ENCODE measurements at regions not wholly inside any gene's neighbourhood (a gene's known extent, or its start where the extent isn't known, plus 50 kb on each side); places are given as distances from the start of the nearest gene placed in this dataset.

DNA sequence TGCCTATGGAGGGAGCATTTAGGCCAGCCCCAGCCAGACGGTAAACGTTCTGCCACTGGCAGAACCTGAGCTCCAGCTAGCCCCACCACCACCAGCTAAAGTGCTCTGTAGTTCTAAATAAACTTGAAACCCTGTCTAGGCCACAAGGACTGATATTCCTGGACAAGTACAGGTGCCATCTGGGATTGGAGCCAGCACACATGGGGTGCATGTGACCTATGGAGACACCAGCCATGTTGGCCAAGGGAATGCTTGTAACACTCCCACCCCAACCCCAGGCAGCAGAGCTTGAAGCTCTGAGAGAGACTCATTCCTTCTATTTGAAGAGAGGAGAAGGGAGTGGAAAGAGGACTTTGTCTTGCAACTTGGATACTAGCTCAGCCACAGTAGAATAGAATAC, 284.5 kb upstream of the DCBLD2 start:
- no peak for DNase-seq (ENCODE audit: low spot score)
- H3K79me2 ChIP-seq (ENCODE audit: low read depth), result no peaks in the 10 kb centered on the region
- H3K27ac ChIP-seq, result no peak overlapping the region
- no peaks in the 10 kb centered on the region for H4K20me1 ChIP-seq (ENCODE audit: low read depth)
- no peaks in the 10 kb centered on the region for H3K36me3 ChIP-seq
- Mint-ChIP-seq H3K9me3 (no peaks in the 10 kb centered on the region), H3K27me3 (ENCODE audit: insufficient read depth, low read depth) (no peaks in the 10 kb centered on the region), H3K27ac (no peak overlapping the region), H3K4me3 (no peak overlapping the region), H3K36me3 (no peaks in the 10 kb centered on the region), H3K4me1 (no peaks in the 10 kb centered on the region)
- H3K9ac ChIP-seq, result no peak overlapping the region
- no peaks in the 10 kb centered on the region for H3K27me3 ChIP-seq
- no peaks in the 10 kb centered on the region for H3F3A ChIP-seq (ENCODE audit: low read depth)
- TF ChIP-seq EZH2phosphoT487 (IDR thresholded peaks at IDR 0.05) (no peak), EZH2 (IDR thresholded peaks at IDR 0.05) (no peak)
- TF ChIP-seq, protein P1, sequence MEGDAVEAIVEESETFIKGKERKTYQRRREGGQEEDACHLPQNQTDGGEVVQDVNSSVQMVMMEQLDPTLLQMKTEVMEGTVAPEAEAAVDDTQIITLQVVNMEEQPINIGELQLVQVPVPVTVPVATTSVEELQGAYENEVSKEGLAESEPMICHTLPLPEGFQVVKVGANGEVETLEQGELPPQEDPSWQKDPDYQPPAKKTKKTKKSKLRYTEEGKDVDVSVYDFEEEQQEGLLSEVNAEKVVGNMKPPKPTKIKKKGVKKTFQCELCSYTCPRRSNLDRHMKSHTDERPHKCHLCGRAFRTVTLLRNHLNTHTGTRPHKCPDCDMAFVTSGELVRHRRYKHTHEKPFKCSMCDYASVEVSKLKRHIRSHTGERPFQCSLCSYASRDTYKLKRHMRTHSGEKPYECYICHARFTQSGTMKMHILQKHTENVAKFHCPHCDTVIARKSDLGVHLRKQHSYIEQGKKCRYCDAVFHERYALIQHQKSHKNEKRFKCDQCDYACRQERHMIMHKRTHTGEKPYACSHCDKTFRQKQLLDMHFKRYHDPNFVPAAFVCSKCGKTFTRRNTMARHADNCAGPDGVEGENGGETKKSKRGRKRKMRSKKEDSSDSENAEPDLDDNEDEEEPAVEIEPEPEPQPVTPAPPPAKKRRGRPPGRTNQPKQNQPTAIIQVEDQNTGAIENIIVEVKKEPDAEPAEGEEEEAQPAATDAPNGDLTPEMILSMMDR (IDR thresholded peaks at IDR 0.05), result no peak
- H2AFZ ChIP-seq (replicated peaks), result no peak overlapping the region
- H3K4me1 ChIP-seq, result no peaks in the 10 kb centered on the region
- H3K9me3 ChIP-seq (ENCODE audit: low read depth), result no peaks in the 10 kb centered on the region
- no peak overlapping the region for H3K4me2 ChIP-seq
- no peak overlapping the region for H3K4me3 ChIP-seq

DNA sequence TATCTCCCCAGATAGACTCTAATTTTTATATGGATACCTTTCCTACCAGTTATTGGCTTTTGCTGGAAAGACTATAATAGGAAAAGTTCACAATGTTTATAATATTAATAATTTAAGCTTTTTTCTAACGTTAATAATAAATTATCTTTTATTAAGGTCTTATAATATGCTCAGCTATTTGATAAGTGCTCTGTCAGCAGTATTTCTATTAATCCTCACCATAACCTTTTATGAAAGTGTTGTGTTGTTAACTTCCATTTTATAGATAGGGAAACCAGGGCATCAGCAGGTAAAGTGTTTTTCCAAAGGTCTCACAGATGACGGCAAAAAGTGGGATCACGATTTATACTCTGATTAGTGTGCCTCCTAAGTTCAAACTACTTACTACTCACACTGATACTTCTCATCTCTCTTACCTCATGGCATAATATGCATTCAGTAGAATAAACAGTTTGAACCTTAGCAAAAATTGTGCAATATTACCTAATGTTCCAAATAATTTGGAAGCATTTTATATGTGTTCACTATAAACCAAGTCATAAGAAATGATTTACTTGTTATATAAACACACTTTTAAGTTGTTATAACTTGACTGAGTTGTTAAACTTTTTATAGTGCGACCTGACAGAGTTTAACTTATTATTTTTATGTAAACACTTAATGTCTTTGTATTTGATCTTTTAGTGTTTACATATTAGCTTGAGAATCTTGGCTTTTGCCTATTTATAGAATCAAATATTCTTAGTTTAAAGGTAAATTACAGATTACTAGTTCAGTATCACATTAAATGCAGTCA, 274.9 kb upstream of the DCBLD2 start:
- Histone ChIP-seq H3K9me3 (ENCODE audit: low read depth) (no peaks in the 10 kb centered on the region), H3K9ac (no peak overlapping the region), H3F3A (ENCODE audit: low read depth) (no peaks in the 10 kb centered on the region), H3K36me3 (no peaks in the 10 kb centered on the region), H3K4me2 (no peak overlapping the region), H3K4me3 (no peak overlapping the region), H2AFZ (replicated peaks) (no peak overlapping the region), H3K27ac (no peak overlapping the region), H3K79me2 (ENCODE audit: low read depth) (no peaks in the 10 kb centered on the region), H4K20me1 (ENCODE audit: low read depth) (no peaks in the 10 kb centered on the region), H3K4me1 (no peaks in the 10 kb centered on the region), H3K27me3 (no peaks in the 10 kb centered on the region)
- no peak for DNase-seq (ENCODE audit: low spot score)
- H3K36me3 Mint-ChIP-seq, result no peaks in the 10 kb centered on the region
- H3K4me1 Mint-ChIP-seq, result no peaks in the 10 kb centered on the region
- H3K9me3 Mint-ChIP-seq, result no peaks in the 10 kb centered on the region
- H3K27me3 Mint-ChIP-seq (ENCODE audit: insufficient read depth, low read depth), result peaks cover 2% of the 10 kb centered on the region
- no peak overlapping the region for H3K27ac Mint-ChIP-seq
- no peak overlapping the region for H3K4me3 Mint-ChIP-seq
- TF ChIP-seq, protein P1 (IDR thresholded peaks at IDR 0.05), result no peak
- TF ChIP-seq EZH2 (IDR thresholded peaks at IDR 0.05), result no peak

- Mint-ChIP-seq H3K36me3 (no peaks in the 10 kb centered on the region), H3K4me1 (no peaks in the 10 kb centered on the region), H3K27me3 (ENCODE audit: insufficient read depth, low read depth) (peaks cover 2% of the 10 kb centered on the region), H3K27ac (no peak overlapping the region), H3K9me3 (no peaks in the 10 kb centered on the region), H3K4me3 (no peak overlapping the region)
- Histone ChIP-seq H3K27me3 (no peaks in the 10 kb centered on the region), H2AFZ (replicated peaks) (no peak overlapping the region), H3K9ac (no peak overlapping the region), H4K20me1 (ENCODE audit: low read depth) (no peaks in the 10 kb centered on the region), H3F3A (ENCODE audit: low read depth) (no peaks in the 10 kb centered on the region), H3K36me3 (no peaks in the 10 kb centered on the region), H3K4me2 (no peak overlapping the region), H3K79me2 (ENCODE audit: low read depth) (no peaks in the 10 kb centered on the region), H3K4me1 (no peaks in the 10 kb centered on the region), H3K27ac (no peak overlapping the region), H3K4me3 (no peak overlapping the region), H3K9me3 (ENCODE audit: low read depth) (no peaks in the 10 kb centered on the region)
- TF ChIP-seq EZH2 (IDR thresholded peaks at IDR 0.05) (no peak), EZH2phosphoT487 (IDR thresholded peaks at IDR 0.05) (no peak)
- TF ChIP-seq, protein P1 (IDR thresholded peaks at IDR 0.05), result no peak
- no peak for DNase-seq (ENCODE audit: low spot score)
Measured at GRCh38 chr3:99175276-99175812, 273.8 kb upstream of the DCBLD2 start.

Data from neural progenitor cell (in vitro differentiated cells).